Fibroblast of lung (primary cell): ENCODE measurements at regions not wholly inside any gene's neighbourhood (a gene's known extent, or its start where the extent isn't known, plus 50 kb on each side); places are given as distances from the start of the nearest gene placed in this dataset.

Experiments
- CTCF ChIP-seq, 2 donors: IDR thresholded peaks in 1 of 2; conservative IDR thresholded peaks in 1 of 2; 1 replicate in 1 of 2; 2 replicates in 1 of 2; pipeline ENCODE4 v1.5.1; 2011 to 2012; ENCODE audit warnings: low read length in 2 of 2, control low read depth in 1 of 2, inconsistent platforms in 1 of 2, low read depth in 1 of 2, mild to moderate bottlenecking in 1 of 2
- EZH2 ChIP-seq: IDR thresholded peaks from 2 replicates; pipeline ENCODE4 v1.5.1; 2012; ENCODE audit warnings: low read length, control low read depth, mild to moderate bottlenecking; ENCODE audit errors: missing control alignments

- no peak for TF ChIP-seq EZH2
- TF ChIP-seq CTCF (conservative IDR thresholded peaks at IDR 0.05 in 1 of 2, IDR thresholded peaks at IDR 0.05 in 1 of 2; ENCODE audit: low read depth in 1 of 2, low read length in 2 of 2) = no peak
Observed at GRCh38 chr14:27587103-27587502, 989.3 kb upstream of the NOVA1 start.
